Loucy (cell line): ENCODE measurements at regions not wholly inside any gene's neighbourhood (a gene's known extent, or its start where the extent isn't known, plus 50 kb on each side); places are given as distances from the start of the nearest gene placed in this dataset.

Source experiments
- H2AFZ ChIP-seq: fragments of 200-600 bp; sonication (generic); 2 replicates; pipeline ENCODE4 v1.6.0; 2016; ENCODE audit warnings: antibody characterized with exemption, mild to moderate bottlenecking, low read length, moderate library complexity
- H3F3A ChIP-seq: fragments of 200-600 bp; 2 replicates; pipeline ENCODE4 v1.6.0; 2016; ENCODE audit warnings: antibody characterized with exemption, low read depth, mild to moderate bottlenecking
- H3K27me3 ChIP-seq: fragments of 200-600 bp; sonication (generic); 2 replicates; pipeline ENCODE4 v1.6.1; 2014; ENCODE audit warnings: low read length, mild to moderate bottlenecking; ENCODE audit not compliant: insufficient read depth, poor library complexity, severe bottlenecking
- H3K36me3 ChIP-seq: fragments of 200-600 bp; sonication (generic); 2 replicates; pipeline ENCODE4 v1.6.1; 2016; ENCODE audit warnings: low read length; ENCODE audit not compliant: insufficient read depth
- H3K4me1 ChIP-seq: fragments of 200-600 bp; sonication (generic); 2 replicates; pipeline ENCODE4 v1.5.1; 2014; ENCODE audit warnings: low read length, mild to moderate bottlenecking; ENCODE audit not compliant: insufficient read depth, poor library complexity, severe bottlenecking
- H3K4me2 ChIP-seq: fragments of 200-600 bp; sonication (generic); 2 replicates; pipeline ENCODE4 v1.6.0; 2014; ENCODE audit warnings: antibody characterized with exemption, low read length, low read depth, mild to moderate bottlenecking; ENCODE audit not compliant: poor library complexity, severe bottlenecking
- H3K4me3 ChIP-seq: fragments of 200-600 bp; sonication (generic); 2 replicates; pipeline ENCODE4 v1.5.1; 2014; ENCODE audit warnings: low read length, mild to moderate bottlenecking, mixed read lengths; ENCODE audit not compliant: poor library complexity, severe bottlenecking
- H3K79me2 ChIP-seq: fragments of 200-600 bp; sonication (generic); 2 replicates; pipeline ENCODE4 v1.6.1; 2014; ENCODE audit warnings: low read length; ENCODE audit not compliant: insufficient read depth
- H3K9ac ChIP-seq: fragments of 200-600 bp; sonication (generic); 2 replicates; pipeline ENCODE4 v1.6.0; 2014; ENCODE audit warnings: mild to moderate bottlenecking, low read depth, low read length, moderate library complexity; ENCODE audit not compliant: poor library complexity, severe bottlenecking
- H3K9me2 ChIP-seq: fragments of 200-600 bp; sonication (generic); replicated peaks from 2 replicates; pipeline ENCODE4 v1.6.1; 2016; ENCODE audit warnings: low read depth, low read length, mixed read lengths
- H3K9me3 ChIP-seq: fragments of 200-600 bp; sonication (generic); 2 replicates; pipeline ENCODE4 v1.6.1; 2014; ENCODE audit warnings: mild to moderate bottlenecking, antibody characterized with exemption, low read length, low read depth; ENCODE audit not compliant: insufficient read depth
- H4K20me1 ChIP-seq: fragments of 200-600 bp; sonication (generic); 2 replicates; pipeline ENCODE4 v1.6.0; 2014; ENCODE audit warnings: antibody characterized with exemption, low read length, mild to moderate bottlenecking; ENCODE audit not compliant: insufficient read depth, poor library complexity, severe bottlenecking
- CTCF ChIP-seq: fragments of 200-600 bp; sonication (generic); conservative IDR thresholded peaks from 2 replicates; pipeline ENCODE4 v1.5.1; 2014; ENCODE audit warnings: mild to moderate bottlenecking, antibody characterized with exemption, low read length
- EZH2phosphoT487 ChIP-seq: fragments of 200-600 bp; IDR thresholded peaks from 2 replicates; pipeline ENCODE4 v1.6.1; 2018; ENCODE audit warnings: antibody characterized with exemption, mild to moderate bottlenecking, moderate library complexity, borderline replicate concordance

GRCh38 chr7:88628363-88629085 lies 131.0 kb upstream of the ZNF804B start:
- Histone ChIP-seq H3K4me1 (no peaks in the 10 kb centered on the region), H3K4me3 (no peak overlapping the region), H4K20me1 (no peaks in the 10 kb centered on the region), H2AFZ (no peak overlapping the region), H3K4me2 (no peak overlapping the region), H3K27me3 (no peaks in the 10 kb centered on the region), H3K9me3 (no peaks in the 10 kb centered on the region), H3K36me3 (no peaks in the 10 kb centered on the region), H3K79me2 (no peaks in the 10 kb centered on the region), H3K9me2 (no peaks in the 10 kb centered on the region), H3F3A (no peaks in the 10 kb centered on the region), H3K9ac (no peak overlapping the region)
- TF ChIP-seq EZH2phosphoT487 (no peak), CTCF (no peak)

- Histone ChIP-seq H3K27me3 (no peaks in the 10 kb centered on the region), H3K9me3 (no peaks in the 10 kb centered on the region), H2AFZ (no peak overlapping the region), H4K20me1 (no peaks in the 10 kb centered on the region), H3K9me2 (no peaks in the 10 kb centered on the region; the same call in 1 of the 2 replicates), H3K4me2 (no peak overlapping the region), H3F3A (no peaks in the 10 kb centered on the region), H3K4me1 (no peaks in the 10 kb centered on the region), H3K4me3 (no peak overlapping the region), H3K79me2 (no peaks in the 10 kb centered on the region), H3K9ac (no peak overlapping the region), H3K36me3 (no peaks in the 10 kb centered on the region)
- TF ChIP-seq CTCF = no peak
- TF ChIP-seq EZH2phosphoT487 = no peak
Observed at GRCh38 chr7:88617185-88617584, 142.3 kb upstream of the ZNF804B start.

GRCh38 chr7:88615336-88615735 lies 144.2 kb upstream of the ZNF804B start:
- Histone ChIP-seq H3K79me2 (no peaks in the 10 kb centered on the region), H3K9me2 (no peaks in the 10 kb centered on the region; the same call in 1 of the 2 replicates), H3K36me3 (no peaks in the 10 kb centered on the region), H3F3A (no peaks in the 10 kb centered on the region), H3K4me1 (no peaks in the 10 kb centered on the region), H3K9me3 (no peaks in the 10 kb centered on the region), H3K4me3 (no peak overlapping the region), H3K27me3 (no peaks in the 10 kb centered on the region), H3K4me2 (no peak overlapping the region), H2AFZ (no peak overlapping the region), H3K9ac (no peak overlapping the region), H4K20me1 (no peaks in the 10 kb centered on the region)
- TF ChIP-seq CTCF (no peak), EZH2phosphoT487 (no peak)
